ENCODE measurements at regions not wholly inside any gene's neighbourhood (a gene's known extent, or its start where the extent isn't known, plus 50 kb on each side); places are given as distances from the start of the nearest gene placed in this dataset.

- Mint-ChIP-seq H3K36me3 (ENCODE audit: low read depth) (no peaks in the 10 kb centered on the region), H3K4me1 (ENCODE audit: low read depth) (no peaks in the 10 kb centered on the region)
These were observed 396.2 kb upstream of the IRX4 start for GRCh38 chr5:2278825-2279456.

DNA sequence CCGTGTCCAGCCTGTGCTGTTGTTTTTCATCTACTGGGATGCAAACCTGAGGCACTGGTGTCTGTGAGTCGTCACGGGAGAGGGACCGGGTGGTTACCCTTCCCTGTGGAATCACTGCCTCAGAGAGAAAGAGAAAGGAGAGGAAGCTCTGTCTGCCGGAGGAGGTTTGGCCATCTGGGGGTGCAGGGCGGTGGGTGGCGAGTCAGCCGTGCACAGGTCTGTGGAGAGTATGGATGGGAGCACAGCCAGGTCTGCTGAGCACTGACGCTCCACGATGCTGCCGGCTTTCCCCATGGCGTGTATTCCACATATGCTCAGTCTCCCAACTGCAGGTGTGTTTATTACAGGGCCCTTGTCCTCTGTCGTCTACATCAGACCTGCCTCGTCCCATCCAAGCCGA, 395.2 kb upstream of the IRX4 start:
- H3K27ac Mint-ChIP-seq: no peak overlapping the region

More at GRCh38 chr5:2278825-2279456, 396.2 kb upstream of the IRX4 start:
- no peak overlapping the region for H3K4me3 Mint-ChIP-seq
- no peaks in the 10 kb centered on the region for H3K9me3 Mint-ChIP-seq (ENCODE audit: insufficient read depth)
- ChIA-PET POLR2A (no interaction called here), CTCF (no interaction called here)
- DNase-seq (no peak), ATAC-seq (no peak)
- H3K27me3 Mint-ChIP-seq (ENCODE audit: low read depth): no peaks in the 10 kb centered on the region
- no peak overlapping the region for H3K27ac Mint-ChIP-seq

GRCh38 chr5:2276101-2276500, 393.4 kb upstream of the IRX4 start:
- Mint-ChIP-seq H3K27ac (no peak overlapping the region), H3K9me3 (ENCODE audit: insufficient read depth) (no peaks in the 10 kb centered on the region), H3K27me3 (ENCODE audit: low read depth) (no peaks in the 10 kb centered on the region), H3K4me3 (no peak overlapping the region), H3K4me1 (ENCODE audit: low read depth) (no peaks in the 10 kb centered on the region), H3K36me3 (ENCODE audit: low read depth) (no peaks in the 10 kb centered on the region)
- ATAC-seq (no peak), DNase-seq (no peak)
- ChIA-PET CTCF (no interaction called here), POLR2A (no interaction called here)

More for the DNA sequence above, 395.2 kb upstream of the IRX4 start:
- Mint-ChIP-seq H3K4me1 (ENCODE audit: low read depth) (no peaks in the 10 kb centered on the region), H3K9me3 (ENCODE audit: insufficient read depth) (no peaks in the 10 kb centered on the region), H3K36me3 (ENCODE audit: low read depth) (no peaks in the 10 kb centered on the region), H3K27me3 (ENCODE audit: low read depth) (no peaks in the 10 kb centered on the region), H3K4me3 (no peak overlapping the region)
- DNase-seq (no peak), ATAC-seq (no peak)
- POLR2A ChIA-PET: no interaction called here
- CTCF ChIA-PET: no interaction called here

GRCh38 chr5:2272755-2273154, 390.0 kb upstream of the IRX4 start:
- Mint-ChIP-seq H3K27ac (no peak overlapping the region), H3K4me3 (no peak overlapping the region), H3K36me3 (ENCODE audit: low read depth) (no peaks in the 10 kb centered on the region), H3K4me1 (ENCODE audit: low read depth) (no peaks in the 10 kb centered on the region), H3K27me3 (ENCODE audit: low read depth) (no peaks in the 10 kb centered on the region), H3K9me3 (ENCODE audit: insufficient read depth) (no peaks in the 10 kb centered on the region)
- POLR2A ChIA-PET: no interaction called here
- DNase-seq: no peak
- no peak for ATAC-seq
- CTCF ChIA-PET: no interaction called here

DNA sequence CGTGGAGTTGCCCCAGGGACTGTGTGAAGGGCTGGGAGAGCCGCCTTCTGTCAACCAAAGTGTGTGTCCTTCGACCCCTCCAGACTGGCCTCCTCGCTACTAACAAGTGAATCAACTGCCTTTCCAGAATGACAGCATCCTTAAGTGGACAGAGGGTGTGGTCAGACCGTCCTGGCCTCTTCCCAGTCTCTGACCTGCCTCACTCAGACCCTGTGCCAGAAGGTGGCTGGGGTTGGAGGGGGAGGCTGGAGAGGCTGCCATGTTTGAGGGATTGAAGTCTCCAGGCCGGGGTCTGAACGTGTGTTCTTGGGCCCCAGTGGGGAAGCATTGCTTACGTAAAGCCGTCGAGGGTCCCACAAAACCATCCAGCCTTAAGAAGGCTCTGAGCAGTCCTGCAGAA, 389.3 kb upstream of the IRX4 start:
- no peak overlapping the region for H3K4me3 Mint-ChIP-seq
- POLR2A ChIA-PET: no interaction called here
- ATAC-seq: no peak

DNA sequence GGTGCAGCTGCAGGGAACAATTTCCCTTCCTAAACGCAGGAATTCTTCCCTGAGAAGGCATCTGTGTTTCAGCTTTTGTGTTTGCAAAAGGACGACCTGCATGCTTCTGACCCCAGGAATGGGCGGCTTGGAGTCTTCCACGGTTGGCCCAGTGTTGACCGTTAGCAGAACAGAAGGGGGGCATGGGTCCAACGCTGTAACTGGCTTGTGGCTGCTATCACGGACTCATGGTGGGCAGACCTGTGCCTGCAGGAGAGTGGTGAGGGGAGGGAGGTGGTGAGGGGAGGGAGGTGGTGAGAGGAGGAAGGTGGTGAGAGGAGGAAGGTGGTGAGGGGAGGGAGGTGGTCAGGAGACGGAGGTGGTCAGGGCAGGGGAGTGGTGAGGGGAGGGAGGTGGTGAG, 388.6 kb upstream of the IRX4 start:
- no peaks in the 10 kb centered on the region for H3K4me1 Mint-ChIP-seq (ENCODE audit: low read depth)
- H3K27me3 Mint-ChIP-seq (ENCODE audit: low read depth): no peaks in the 10 kb centered on the region
- POLR2A ChIA-PET: no interaction called here
- ATAC-seq (no peak), DNase-seq (no peak)
- H3K36me3 Mint-ChIP-seq (ENCODE audit: low read depth): no peaks in the 10 kb centered on the region
- no peak overlapping the region for H3K27ac Mint-ChIP-seq
- no peaks in the 10 kb centered on the region for H3K9me3 Mint-ChIP-seq (ENCODE audit: insufficient read depth)
- CTCF ChIA-PET: no interaction called here
- no peak overlapping the region for H3K4me3 Mint-ChIP-seq

More for the DNA sequence above, 389.3 kb upstream of the IRX4 start:
- no peaks in the 10 kb centered on the region for H3K4me1 Mint-ChIP-seq (ENCODE audit: low read depth)
- no peaks in the 10 kb centered on the region for H3K9me3 Mint-ChIP-seq (ENCODE audit: insufficient read depth)
- CTCF ChIA-PET: no interaction called here
- H3K27me3 Mint-ChIP-seq (ENCODE audit: low read depth): no peaks in the 10 kb centered on the region
- no peaks in the 10 kb centered on the region for H3K36me3 Mint-ChIP-seq (ENCODE audit: low read depth)
- no peak for DNase-seq
- no peak overlapping the region for H3K27ac Mint-ChIP-seq

DNA sequence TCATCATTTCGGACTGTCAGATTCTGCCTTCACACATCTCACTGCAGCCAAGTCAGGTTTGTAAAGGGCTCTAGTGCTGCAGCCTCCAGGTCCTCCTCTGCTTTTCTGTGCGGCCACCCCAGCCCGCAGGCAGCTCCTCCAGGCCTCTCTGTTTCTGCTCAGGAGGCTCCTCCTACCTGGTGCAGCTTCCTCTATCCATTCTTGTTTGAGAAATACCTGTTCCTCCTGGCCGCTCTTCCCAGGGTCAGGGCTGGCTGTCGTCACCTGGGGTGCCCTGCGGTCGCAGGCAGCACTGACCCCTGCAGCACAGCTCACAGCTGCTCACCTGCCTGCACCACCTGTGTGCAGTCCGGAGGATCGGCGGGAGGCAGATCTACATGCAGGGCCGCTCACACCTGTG, 387.7 kb upstream of the IRX4 start:
- Mint-ChIP-seq H3K4me3 (no peak overlapping the region), H3K27me3 (ENCODE audit: low read depth) (no peaks in the 10 kb centered on the region), H3K9me3 (ENCODE audit: insufficient read depth) (no peaks in the 10 kb centered on the region), H3K36me3 (ENCODE audit: low read depth) (no peaks in the 10 kb centered on the region), H3K27ac (no peak overlapping the region), H3K4me1 (ENCODE audit: low read depth) (no peaks in the 10 kb centered on the region)
- ATAC-seq: no peak
- DNase-seq: no peak
- ChIA-PET POLR2A (no interaction called here), CTCF (no interaction called here)

GRCh38 chr5:2269656-2270055, 386.9 kb upstream of the IRX4 start:
- POLR2A ChIA-PET: no interaction called here
- CTCF ChIA-PET: no interaction called here
- Mint-ChIP-seq H3K27me3 (ENCODE audit: low read depth) (no peaks in the 10 kb centered on the region), H3K4me3 (no peak overlapping the region), H3K4me1 (ENCODE audit: low read depth) (no peaks in the 10 kb centered on the region), H3K36me3 (ENCODE audit: low read depth) (no peaks in the 10 kb centered on the region), H3K27ac (no peak overlapping the region), H3K9me3 (ENCODE audit: insufficient read depth) (no peaks in the 10 kb centered on the region)
- DNase-seq: no peak
- ATAC-seq: no peak

DNA sequence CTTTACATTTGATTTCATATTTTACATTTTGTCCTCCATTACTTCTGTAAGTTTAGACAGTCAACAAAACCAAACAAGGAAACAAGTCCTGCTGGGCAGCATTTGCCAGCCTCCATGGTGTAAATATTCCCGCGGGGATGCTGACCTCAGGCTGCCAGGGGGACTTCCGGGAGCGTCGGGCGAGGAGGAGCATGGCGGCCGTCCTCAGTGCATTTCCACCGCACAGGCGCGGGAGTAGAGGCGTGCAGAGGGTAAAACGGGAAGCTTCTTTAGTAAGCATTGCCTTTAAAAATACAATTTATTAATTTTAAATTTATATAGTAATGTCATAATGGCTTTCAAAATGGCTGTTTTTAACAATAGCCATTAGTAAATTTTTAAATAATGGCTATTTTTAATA, 385.3 kb upstream of the IRX4 start:
- no peaks in the 10 kb centered on the region for H3K36me3 Mint-ChIP-seq (ENCODE audit: low read depth)

DNA sequence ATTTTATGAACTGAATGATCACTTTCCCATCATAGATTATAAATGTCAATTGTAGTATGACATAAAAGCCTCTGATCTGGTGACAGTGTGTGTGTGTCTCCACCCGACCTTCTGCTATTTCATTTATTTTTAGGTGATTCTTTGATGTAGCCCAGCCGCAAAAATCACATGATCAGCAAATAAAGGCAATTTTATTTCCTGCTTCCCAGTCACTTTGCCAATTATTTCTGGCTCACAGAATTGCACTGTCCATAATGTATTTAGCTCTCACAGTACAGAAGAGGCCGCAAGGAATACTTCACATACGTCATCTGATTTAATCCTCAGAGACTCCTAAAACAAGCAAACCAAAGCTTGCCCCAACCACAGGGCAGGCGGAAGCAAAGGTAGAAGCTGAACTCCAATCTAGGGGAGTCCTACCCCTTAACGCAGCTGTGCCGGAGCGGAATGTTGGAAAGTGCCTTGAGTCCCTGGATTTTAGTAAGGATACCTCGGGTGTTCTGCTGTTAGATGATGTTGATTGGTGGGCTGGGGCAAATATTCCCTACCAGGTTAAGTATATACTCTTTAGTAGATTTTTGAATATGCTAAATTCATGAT, 384.0 kb upstream of the IRX4 start:
- POLR2A ChIA-PET: no interaction called here
- Mint-ChIP-seq H3K36me3 (ENCODE audit: low read depth) (no peaks in the 10 kb centered on the region), H3K9me3 (ENCODE audit: insufficient read depth) (no peaks in the 10 kb centered on the region), H3K27ac (no peak overlapping the region), H3K4me1 (ENCODE audit: low read depth) (no peaks in the 10 kb centered on the region), H3K27me3 (ENCODE audit: low read depth) (no peaks in the 10 kb centered on the region), H3K4me3 (no peak overlapping the region)
- CTCF ChIA-PET: no interaction called here
- DNase-seq (no peak), ATAC-seq (no peak)

More for the DNA sequence above, 385.3 kb upstream of the IRX4 start:
- H3K9me3 Mint-ChIP-seq (ENCODE audit: insufficient read depth): no peaks in the 10 kb centered on the region
- no peak overlapping the region for H3K27ac Mint-ChIP-seq
- H3K27me3 Mint-ChIP-seq (ENCODE audit: low read depth): no peaks in the 10 kb centered on the region
- DNase-seq (no peak), ATAC-seq (no peak)
- H3K4me3 Mint-ChIP-seq: no peak overlapping the region
- ChIA-PET POLR2A (no interaction called here), CTCF (no interaction called here)
- no peaks in the 10 kb centered on the region for H3K4me1 Mint-ChIP-seq (ENCODE audit: low read depth)

GRCh38 chr5:2265341-2265740, 382.6 kb upstream of the IRX4 start:
- Mint-ChIP-seq H3K36me3 (ENCODE audit: low read depth) (no peaks in the 10 kb centered on the region), H3K27ac (no peak overlapping the region)
- ATAC-seq: no peak

DNA sequence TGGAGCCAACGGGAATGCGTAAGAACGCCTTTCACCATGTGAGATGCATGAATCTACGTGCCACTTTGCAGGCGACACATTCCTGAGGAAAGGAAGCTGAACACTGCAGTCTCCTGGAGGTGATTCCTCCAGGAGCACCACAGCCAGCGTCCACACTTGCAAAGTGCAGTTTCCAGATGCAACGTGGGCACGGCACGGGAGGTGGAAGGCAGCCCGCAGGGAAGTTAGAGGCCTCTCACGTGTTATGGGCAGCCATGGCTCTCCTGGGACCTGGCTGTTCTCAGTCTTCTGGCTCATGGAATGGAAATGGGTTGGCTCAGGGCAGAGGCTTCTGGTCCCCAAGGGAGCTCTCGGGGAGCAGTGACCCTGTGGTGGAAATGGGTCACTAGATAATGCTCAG, 381.0 kb upstream of the IRX4 start:
- Mint-ChIP-seq H3K27me3 (ENCODE audit: low read depth) (no peaks in the 10 kb centered on the region), H3K4me1 (ENCODE audit: low read depth) (no peaks in the 10 kb centered on the region), H3K4me3 (no peak overlapping the region), H3K27ac (no peak overlapping the region), H3K9me3 (ENCODE audit: insufficient read depth) (no peaks in the 10 kb centered on the region), H3K36me3 (ENCODE audit: low read depth) (no peaks in the 10 kb centered on the region)
- no peak for DNase-seq
- ATAC-seq: no peak
- ChIA-PET POLR2A (no interaction called here), CTCF (interaction anchor here (0.6 kb wide), 1 partner anchor 705 kb away, joined by 3 read pairs; no protein-coding TSS in a partner anchor)

More at GRCh38 chr5:2265341-2265740, 382.6 kb upstream of the IRX4 start:
- H3K27me3 Mint-ChIP-seq (ENCODE audit: low read depth): no peaks in the 10 kb centered on the region
- no peaks in the 10 kb centered on the region for H3K4me1 Mint-ChIP-seq (ENCODE audit: low read depth)
- no peak for DNase-seq
- POLR2A ChIA-PET: no interaction called here
- H3K4me3 Mint-ChIP-seq: no peak overlapping the region
- no peaks in the 10 kb centered on the region for H3K9me3 Mint-ChIP-seq (ENCODE audit: insufficient read depth)
- CTCF ChIA-PET: no interaction called here

DNA sequence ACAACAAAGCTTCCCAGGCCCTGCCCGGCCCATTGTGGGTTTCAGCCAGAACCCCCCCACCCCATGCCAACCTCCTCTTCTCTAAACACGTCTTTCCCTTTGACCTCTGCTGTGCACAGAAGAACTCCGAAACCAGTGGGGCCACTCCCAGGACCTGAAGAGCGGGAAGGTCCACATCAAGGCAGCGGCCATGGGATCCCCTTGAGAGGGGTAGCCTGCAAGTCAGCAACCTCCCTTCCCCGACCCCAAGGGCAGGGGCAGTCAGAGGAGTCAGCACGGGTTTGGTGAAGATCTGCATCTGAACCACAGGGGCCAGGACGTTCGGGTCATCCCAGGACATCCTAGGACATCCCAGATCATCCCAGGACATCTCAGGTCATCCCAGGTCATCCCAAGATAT, 379.9 kb upstream of the IRX4 start:
- CTCF ChIA-PET: no interaction called here
- Mint-ChIP-seq H3K36me3 (ENCODE audit: low read depth) (no peaks in the 10 kb centered on the region), H3K27ac (no peak overlapping the region), H3K9me3 (ENCODE audit: insufficient read depth) (no peaks in the 10 kb centered on the region), H3K4me1 (ENCODE audit: low read depth) (no peaks in the 10 kb centered on the region), H3K27me3 (ENCODE audit: low read depth) (no peaks in the 10 kb centered on the region), H3K4me3 (no peak overlapping the region)
- POLR2A ChIA-PET: no interaction called here
- DNase-seq: no peak
- no peak for ATAC-seq
